OCI-LY3 (cell line): ENCODE measurements at regions not wholly inside any gene's neighbourhood (a gene's known extent, or its start where the extent isn't known, plus 50 kb on each side); places are given as distances from the start of the nearest gene placed in this dataset.

Source experiments
- EZH2phosphoT487 ChIP-seq: fragments of 200-600 bp; shearing (Covaris generic); IDR thresholded peaks from 2 replicates; pipeline ENCODE4 v1.6.1; 2018; ENCODE audit warnings: antibody characterized with exemption, mixed run types, low read depth
- TF ChIP-seq, protein P1 (sequence below): fragments of 200-600, 300-600 bp; sonication (generic); IDR thresholded peaks from 2 replicates; pipeline ENCODE4 v1.5.1; 2014; ENCODE audit warnings: antibody characterized with exemption, low read length, low read depth

DNA sequence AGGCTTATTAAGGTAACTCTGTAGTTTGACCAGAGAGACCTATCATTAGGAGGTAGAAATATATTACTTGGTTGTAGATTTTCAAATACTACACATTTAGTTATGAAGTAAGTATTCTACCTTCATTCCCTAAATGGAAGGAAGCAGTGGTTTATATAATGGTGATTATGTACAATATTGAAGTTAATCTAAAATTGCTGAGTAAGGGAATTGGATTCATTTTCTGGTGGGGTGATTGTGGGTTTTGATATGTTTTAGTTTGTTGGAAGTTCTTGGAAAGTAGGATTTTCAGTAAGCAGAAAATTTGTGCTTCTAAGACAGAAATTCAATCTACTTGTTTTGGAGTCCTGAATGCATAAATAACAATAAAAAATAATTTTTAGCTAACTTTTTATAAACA lies 1830.9 kb upstream of the ADGRL3 start:
- TF ChIP-seq EZH2phosphoT487, result no peak
- TF ChIP-seq, protein P1, sequence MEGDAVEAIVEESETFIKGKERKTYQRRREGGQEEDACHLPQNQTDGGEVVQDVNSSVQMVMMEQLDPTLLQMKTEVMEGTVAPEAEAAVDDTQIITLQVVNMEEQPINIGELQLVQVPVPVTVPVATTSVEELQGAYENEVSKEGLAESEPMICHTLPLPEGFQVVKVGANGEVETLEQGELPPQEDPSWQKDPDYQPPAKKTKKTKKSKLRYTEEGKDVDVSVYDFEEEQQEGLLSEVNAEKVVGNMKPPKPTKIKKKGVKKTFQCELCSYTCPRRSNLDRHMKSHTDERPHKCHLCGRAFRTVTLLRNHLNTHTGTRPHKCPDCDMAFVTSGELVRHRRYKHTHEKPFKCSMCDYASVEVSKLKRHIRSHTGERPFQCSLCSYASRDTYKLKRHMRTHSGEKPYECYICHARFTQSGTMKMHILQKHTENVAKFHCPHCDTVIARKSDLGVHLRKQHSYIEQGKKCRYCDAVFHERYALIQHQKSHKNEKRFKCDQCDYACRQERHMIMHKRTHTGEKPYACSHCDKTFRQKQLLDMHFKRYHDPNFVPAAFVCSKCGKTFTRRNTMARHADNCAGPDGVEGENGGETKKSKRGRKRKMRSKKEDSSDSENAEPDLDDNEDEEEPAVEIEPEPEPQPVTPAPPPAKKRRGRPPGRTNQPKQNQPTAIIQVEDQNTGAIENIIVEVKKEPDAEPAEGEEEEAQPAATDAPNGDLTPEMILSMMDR, result no peak
